Suprapubic skin (tissue), 4 donors: ENCODE measurements at regions not wholly inside any gene's neighbourhood (a gene's known extent, or its start where the extent isn't known, plus 50 kb on each side); places are given as distances from the start of the nearest gene placed in this dataset.

Source experiments
- DNase-seq, 2 donors: peaks; one replicate each; pipeline ENCODE4 v3.0.0-alpha.2; 2019; ENCODE audit warnings: low spot score in 2 of 2
- H3K27ac ChIP-seq: fragments of 200-600 bp; sonication (generic); one replicate; pipeline ENCODE4 v1.5.1; 2019
- H3K27me3 ChIP-seq: fragments of 200-600 bp; sonication (generic); one replicate; pipeline ENCODE4 v1.5.1; 2019
- H3K36me3 ChIP-seq: fragments of 200-600 bp; sonication (generic); one replicate; pipeline ENCODE4 v1.5.1; 2019
- H3K4me1 ChIP-seq: fragments of 200-600 bp; sonication (generic); one replicate; pipeline ENCODE4 v1.5.1; 2019
- H3K4me3 ChIP-seq: fragments of 200-600 bp; sonication (generic); one replicate; pipeline ENCODE4 v1.5.1; 2019; ENCODE audit warnings: mild to moderate bottlenecking
- H3K9me3 ChIP-seq: fragments of 200-600 bp; sonication (generic); one replicate; pipeline ENCODE4 v1.5.1; 2019
- CTCF ChIP-seq, 2 donors: fragments of 200-600 bp in 1 of 2; fragments of 450-650 bp in 1 of 2; sonication (generic) in 1 of 2; IDR thresholded peaks; one replicate each; pipeline ENCODE4 v1.5.1; 2016 to 2019; ENCODE audit warnings: antibody characterized with exemption in 2 of 2, mild to moderate bottlenecking in 1 of 2, moderate library complexity in 1 of 2
- EP300 ChIP-seq: sonication (generic); formaldehyde crosslinking; IDR thresholded peaks from one replicate; pipeline ENCODE4 v1.6.1; 2017; ENCODE audit warnings: antibody characterized with exemption
- POLR2A ChIP-seq, 2 donors: fragments of 450-650 bp; IDR thresholded peaks; one replicate each; pipeline ENCODE4 v1.6.1; 2017; ENCODE audit warnings: antibody characterized with exemption in 2 of 2, mild to moderate bottlenecking in 2 of 2, moderate library complexity in 2 of 2
- POLR2AphosphoS5 ChIP-seq, 3 donors: sonication (generic); formaldehyde crosslinking; IDR thresholded peaks; one replicate each; pipeline ENCODE4 v1.6.1; 2017; ENCODE audit warnings: antibody characterized with exemption in 3 of 3
- WGBS: methylation state at CpG from one replicate; pipeline ENCODE4 v1.1.5; 2018; 5-methylcytosine and 5-hydroxymethylcytosine counted together

- Histone ChIP-seq H3K27ac (no peak overlapping the region), H3K4me3 (no peak overlapping the region), H3K4me1 (no peaks in the 10 kb centered on the region), H3K27me3 (peaks cover 4% of the 10 kb centered on the region), H3K9me3 (no peaks in the 10 kb centered on the region), H3K36me3 (no peaks in the 10 kb centered on the region)
- WGBS: 54% methylated on average over 1 of the region's 1 CpG
- TF ChIP-seq EP300 (no peak), POLR2AphosphoS5 (IDR thresholded peaks at IDR 0.05) (no peak), CTCF (IDR thresholded peaks at IDR 0.05) (no peak), POLR2A (IDR thresholded peaks at IDR 0.05) (no peak)
- DNase-seq: no peak
These were observed 59.4 kb upstream of the TOP3B start for GRCh38 chr22:22042009-22042408.

GRCh38 chr22:22040908-22041307 is 58.3 kb upstream of the TOP3B start:
- TF ChIP-seq CTCF (IDR thresholded peaks at IDR 0.05) (no peak), POLR2A (IDR thresholded peaks at IDR 0.05) (no peak), EP300 (no peak), POLR2AphosphoS5 (IDR thresholded peaks at IDR 0.05) (no peak)
- Histone ChIP-seq H3K4me3 (no peak overlapping the region), H3K9me3 (no peaks in the 10 kb centered on the region), H3K4me1 (no peaks in the 10 kb centered on the region), H3K27ac (no peak overlapping the region), H3K27me3 (peaks cover 4% of the 10 kb centered on the region), H3K36me3 (no peaks in the 10 kb centered on the region)
- no peak for DNase-seq

- Histone ChIP-seq H3K27me3 (peaks cover 4% of the 10 kb centered on the region), H3K4me3 (no peak overlapping the region), H3K9me3 (no peaks in the 10 kb centered on the region), H3K36me3 (no peaks in the 10 kb centered on the region), H3K27ac (no peak overlapping the region), H3K4me1 (no peaks in the 10 kb centered on the region)
- TF ChIP-seq POLR2AphosphoS5 (IDR thresholded peaks at IDR 0.05) (no peak), EP300 (no peak), POLR2A (IDR thresholded peaks at IDR 0.05) (no peak), CTCF (IDR thresholded peaks at IDR 0.05) (no peak)
- no peak for DNase-seq
- 74% methylated on average over 3 of the region's 3 CpGs for WGBS
These were observed 57.9 kb upstream of the TOP3B start for GRCh38 chr22:22040472-22040871.

GRCh38 chr22:22039286-22040074 is 56.9 kb upstream of the TOP3B start:
- DNase-seq: no peak
- no peaks in the 10 kb centered on the region for H3K4me1 ChIP-seq
- TF ChIP-seq CTCF (IDR thresholded peaks at IDR 0.05) (no peak), POLR2A (IDR thresholded peaks at IDR 0.05) (no peak), POLR2AphosphoS5 (IDR thresholded peaks at IDR 0.05) (no peak), EP300 (no peak)
- 74% methylated on average over 4 of the region's 4 CpGs for WGBS
- H3K27ac ChIP-seq: no peak overlapping the region
- no peaks in the 10 kb centered on the region for H3K36me3 ChIP-seq
- H3K27me3 ChIP-seq: peaks cover 4% of the 10 kb centered on the region
- no peak overlapping the region for H3K4me3 ChIP-seq
- no peaks in the 10 kb centered on the region for H3K9me3 ChIP-seq

- Histone ChIP-seq H3K4me3 (no peak overlapping the region), H3K27me3 (peaks cover under 1% of the 10 kb centered on the region), H3K9me3 (no peaks in the 10 kb centered on the region), H3K27ac (no peak overlapping the region), H3K36me3 (no peaks in the 10 kb centered on the region), H3K4me1 (no peaks in the 10 kb centered on the region)
- DNase-seq: no peak
- TF ChIP-seq POLR2AphosphoS5 (IDR thresholded peaks at IDR 0.05) (no peak), POLR2A (IDR thresholded peaks at IDR 0.05) (no peak), EP300 (no peak)
- WGBS: 83% methylated on average over 1 of the region's 1 CpG
These were observed 55.7 kb upstream of the TOP3B start for GRCh38 chr22:22038178-22038880.
